MV-4-11 (cell line): ENCODE measurements at regions not wholly inside any gene's neighbourhood (a gene's known extent, or its start where the extent isn't known, plus 50 kb on each side); places are given as distances from the start of the nearest gene placed in this dataset.
"Not testable (repeated sequence)": the region's sequence is repeated elsewhere in the genome, so short reads cannot be mapped to it uniquely, and the experiment has no call there.

Experiments used
- DNase-seq: peaks from one replicate; lab custom pipeline; 2025; lab: John Stamatoyannopoulos, UW

GRCh38 chr19:32038961-32039360, 306.4 kb upstream of the ZNF507 start:
- no peak for DNase-seq

DNA sequence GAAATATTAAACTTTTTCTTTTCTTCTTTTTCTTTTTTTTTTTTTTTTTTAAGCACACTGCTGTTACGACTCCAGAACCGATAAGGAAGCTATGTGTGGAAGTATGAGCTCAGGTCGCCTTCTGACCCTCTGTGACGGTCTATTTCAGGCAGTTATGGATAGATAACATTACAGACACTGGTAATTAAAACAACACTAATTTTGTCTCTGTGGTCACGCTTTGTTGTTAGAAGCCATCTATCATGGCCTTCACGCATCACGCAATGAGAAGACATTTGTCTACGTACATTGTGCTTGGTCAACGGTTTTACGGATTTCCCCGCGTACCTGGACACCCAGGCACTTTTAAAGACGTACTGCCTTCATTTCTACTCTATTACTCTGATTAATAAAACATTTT, 306.0 kb upstream of the ZNF507 start:
- DNase-seq = no peak

DNA sequence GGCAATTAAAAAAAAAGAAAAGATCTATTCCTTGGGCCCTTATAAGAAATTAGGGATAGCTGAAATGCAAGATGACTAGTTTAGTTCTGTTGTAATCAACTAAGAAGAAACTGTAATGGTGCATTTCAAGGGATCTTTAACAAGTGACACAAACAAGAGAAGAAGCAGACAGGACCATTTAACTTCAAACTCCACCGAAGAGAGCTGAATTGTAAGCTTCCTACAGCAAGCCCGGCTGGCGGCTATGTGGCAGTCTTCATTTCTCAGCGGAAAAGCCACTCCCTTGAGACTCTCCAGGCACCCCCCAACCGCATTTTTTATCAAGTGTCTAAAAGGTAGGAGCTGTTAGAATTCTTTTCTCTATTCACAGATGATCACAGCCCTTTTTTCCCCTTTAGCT, 305.2 kb upstream of the ZNF507 start:
- no peak for DNase-seq

DNA sequence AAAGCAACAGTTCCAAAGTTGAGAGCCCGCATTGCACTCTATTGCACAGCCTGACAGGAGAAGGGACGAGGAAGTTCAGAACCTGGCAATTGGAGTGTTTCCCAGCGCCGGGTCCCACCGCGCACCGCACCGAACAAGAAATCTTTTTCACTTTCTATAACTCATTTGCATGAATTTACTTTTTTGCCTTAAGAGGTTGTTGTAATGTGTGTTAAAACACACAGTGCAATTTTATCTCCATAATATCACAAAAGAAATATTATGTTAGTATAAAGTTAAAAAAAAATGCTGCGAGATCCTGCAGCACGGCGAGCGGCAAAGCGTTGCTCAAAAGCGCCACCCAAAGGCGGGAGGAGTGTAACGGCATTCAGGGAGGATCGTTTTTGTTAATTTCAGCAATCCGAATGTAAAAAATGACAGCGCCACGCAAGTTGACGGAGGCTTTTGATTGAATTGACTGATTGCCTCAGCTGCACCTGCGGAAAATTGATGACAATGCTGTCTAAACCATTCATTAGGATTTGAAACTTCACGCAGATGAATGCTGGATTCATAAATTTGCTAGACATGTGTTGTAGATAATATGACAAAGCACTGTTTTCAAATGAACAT, 303.6 kb upstream of the ZNF507 start:
- DNase-seq = peak; percentile 42

DNA sequence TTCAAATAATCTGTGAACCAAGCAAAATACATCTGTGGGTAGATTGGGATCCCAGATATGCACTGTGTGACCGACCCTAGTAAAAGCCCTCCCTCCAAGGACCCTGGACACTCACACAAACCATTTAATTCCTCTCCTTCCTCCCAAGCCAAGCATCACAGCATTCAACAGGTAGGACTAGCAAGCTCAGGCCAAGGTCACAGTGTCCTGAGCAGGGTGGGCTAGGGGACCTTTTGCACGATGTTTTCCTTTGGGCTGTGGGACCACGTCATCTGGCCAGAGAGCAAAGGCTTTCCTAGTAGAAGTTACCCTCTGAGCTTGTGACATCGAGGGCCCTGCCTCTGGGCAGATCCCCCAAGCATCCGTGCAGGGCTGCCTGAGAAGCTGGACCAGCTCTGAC, 297.6 kb upstream of the ZNF507 start:
- DNase-seq = no peak

- no peak for DNase-seq
These were observed 292.0 kb upstream of the ZNF507 start for GRCh38 chr19:32053376-32053775.

GRCh38 chr19:32053861-32054260, 291.5 kb upstream of the ZNF507 start:
- DNase-seq = no peak

GRCh38 chr19:32058131-32058530, 287.3 kb upstream of the ZNF507 start:
- no peak for DNase-seq

GRCh38 chr19:32061315-32061714, 284.1 kb upstream of the ZNF507 start:
- DNase-seq = no peak

DNA sequence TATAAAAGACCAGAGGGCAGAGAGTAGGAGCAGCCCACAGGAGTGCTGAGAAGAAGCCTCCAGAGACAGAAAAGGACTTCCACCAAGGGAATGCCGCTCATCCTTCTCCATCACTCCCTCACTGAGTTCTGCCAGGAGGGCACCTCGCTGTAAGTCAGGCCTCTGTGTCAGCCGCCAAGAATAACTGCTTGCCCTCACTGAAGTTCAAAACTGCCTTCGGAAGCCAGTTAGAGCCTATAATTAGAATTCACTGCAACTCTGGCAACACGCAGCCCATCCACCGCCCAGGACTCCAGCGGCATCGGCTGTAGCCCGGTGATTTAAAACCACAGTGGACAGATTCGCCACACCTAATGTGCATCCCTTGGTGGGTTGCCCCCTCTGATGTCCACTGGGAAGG, 281.8 kb upstream of the ZNF507 start:
- no peak for DNase-seq

DNA sequence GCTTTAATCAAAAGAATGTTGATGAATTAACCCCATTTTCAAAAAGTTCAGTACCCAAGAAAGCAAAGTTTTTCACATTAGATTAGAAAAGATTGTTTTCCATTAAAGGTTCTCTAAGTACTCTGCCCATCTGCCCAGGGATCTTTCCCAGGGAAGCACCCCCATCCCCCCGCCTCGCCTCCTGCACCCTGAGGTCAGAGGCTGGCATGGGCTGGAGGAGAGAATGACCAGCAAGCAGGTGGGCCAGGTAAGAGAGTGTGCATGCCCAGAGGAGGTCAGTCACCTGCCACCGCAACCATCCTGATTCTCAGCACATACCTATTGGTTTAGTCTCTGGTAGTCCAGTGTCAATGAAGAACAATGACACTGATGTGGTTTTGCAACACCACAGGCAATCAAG, 279.4 kb upstream of the ZNF507 start:
- DNase-seq = no peak

GRCh38 chr19:32067685-32068084, 277.7 kb upstream of the ZNF507 start:
- no peak for DNase-seq

DNA sequence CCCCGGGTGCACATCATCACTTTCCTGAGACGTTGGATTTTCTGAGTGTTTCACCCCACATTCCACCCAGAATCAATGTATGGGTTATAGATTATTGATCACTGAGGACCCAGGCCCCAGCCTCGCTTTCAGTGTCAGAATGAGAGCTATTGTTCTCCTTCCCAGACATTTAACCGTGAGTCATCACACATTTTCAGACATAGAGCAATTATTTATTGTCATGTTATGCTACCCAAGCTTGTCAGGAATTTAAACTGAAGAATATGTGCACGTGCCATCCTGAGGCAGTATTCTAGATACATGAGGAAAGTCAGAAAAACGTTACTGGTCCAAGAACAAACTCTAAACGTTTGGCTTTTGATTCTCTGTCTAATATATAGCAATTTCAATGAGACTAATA, 276.6 kb upstream of the ZNF507 start:
- no peak for DNase-seq

DNA sequence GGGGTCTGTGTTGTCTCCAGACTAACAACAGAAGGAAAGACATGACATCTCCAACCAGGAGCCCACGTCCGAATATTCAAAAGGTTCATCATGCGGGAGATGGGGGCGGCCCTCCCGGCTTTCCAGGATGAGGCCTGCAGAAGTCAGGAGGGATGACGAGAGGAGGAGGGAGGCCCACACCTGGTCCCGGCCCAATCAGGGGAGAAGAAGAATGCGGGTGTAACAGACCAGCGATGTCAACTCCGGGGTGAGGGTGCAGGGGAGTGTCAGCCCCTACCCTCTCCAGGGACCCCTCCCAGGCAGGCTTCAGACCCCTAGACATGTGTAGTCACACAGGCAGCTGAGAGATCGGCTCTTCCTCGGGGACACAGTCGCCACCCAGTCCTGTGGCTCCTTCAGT, 275.3 kb upstream of the ZNF507 start:
- no peak for DNase-seq

GRCh38 chr19:32082028-32082427, 263.4 kb upstream of the ZNF507 start:
- no peak for DNase-seq

DNA sequence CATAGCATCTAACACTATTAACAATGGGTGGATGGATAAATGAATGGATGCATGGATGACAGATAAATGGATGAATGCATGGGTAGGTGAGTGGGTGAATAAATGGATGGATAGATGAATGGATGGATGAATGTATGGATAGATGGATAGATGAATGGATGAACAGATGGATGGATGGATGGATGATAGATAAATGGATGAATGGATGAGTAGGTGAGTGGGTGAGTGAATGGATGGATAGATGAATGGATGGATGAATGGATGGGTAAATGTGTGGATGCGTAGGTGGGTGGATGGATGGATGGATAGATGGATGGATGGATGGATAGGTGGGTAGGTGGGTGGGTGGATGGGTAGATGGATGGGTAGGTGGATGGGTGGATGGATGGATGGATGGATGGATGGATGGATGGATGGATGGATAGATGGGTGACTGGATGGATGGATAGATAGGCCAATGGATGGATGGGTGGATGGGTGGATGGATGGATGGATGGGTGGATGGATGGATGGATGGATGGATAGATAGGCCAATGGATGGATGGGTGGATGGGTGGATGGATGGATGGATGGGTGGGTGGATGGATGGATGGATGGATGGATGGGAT, 260.6 kb upstream of the ZNF507 start:
- DNase-seq = not testable (repeated sequence)

DNA sequence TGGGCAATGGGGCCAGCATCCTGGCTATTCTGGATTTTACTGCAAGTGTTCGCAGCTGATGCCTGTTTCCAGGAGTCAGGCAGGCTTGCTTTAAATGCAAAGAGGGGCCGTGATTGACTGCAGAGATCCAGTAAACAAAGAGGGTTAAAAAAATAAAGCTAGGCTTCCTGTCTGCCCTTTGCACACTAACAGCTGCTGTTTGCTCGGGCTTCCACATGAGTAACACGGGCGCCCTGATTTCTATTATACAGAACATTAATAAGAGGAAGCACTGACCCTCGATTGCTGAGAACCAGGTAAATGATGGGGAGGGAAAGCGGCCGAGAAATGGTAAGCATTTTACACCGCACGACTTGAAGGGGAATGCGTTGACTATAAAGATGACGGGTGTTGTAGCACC, 254.2 kb upstream of the ZNF507 start:
- no peak for DNase-seq

DNA sequence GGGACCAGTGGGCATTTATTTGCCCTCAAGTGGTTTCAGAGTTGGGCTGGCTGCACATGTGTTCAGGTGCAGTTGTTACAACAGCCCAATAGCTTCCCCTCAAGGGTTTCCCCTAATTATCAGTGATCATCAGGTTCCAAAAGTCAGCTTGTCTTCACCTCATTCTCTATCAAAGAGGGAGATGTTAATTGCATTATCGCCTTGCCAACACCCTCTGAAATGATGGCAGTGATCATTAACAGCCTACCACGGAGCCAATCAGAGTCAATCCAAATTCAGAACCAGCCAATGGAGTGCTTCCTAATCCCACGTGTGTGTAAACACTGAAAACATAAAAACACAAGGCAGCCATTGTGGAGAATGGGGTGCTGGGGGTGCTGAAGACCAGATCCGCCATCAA, 248.4 kb upstream of the ZNF507 start:
- no peak for DNase-seq

DNA sequence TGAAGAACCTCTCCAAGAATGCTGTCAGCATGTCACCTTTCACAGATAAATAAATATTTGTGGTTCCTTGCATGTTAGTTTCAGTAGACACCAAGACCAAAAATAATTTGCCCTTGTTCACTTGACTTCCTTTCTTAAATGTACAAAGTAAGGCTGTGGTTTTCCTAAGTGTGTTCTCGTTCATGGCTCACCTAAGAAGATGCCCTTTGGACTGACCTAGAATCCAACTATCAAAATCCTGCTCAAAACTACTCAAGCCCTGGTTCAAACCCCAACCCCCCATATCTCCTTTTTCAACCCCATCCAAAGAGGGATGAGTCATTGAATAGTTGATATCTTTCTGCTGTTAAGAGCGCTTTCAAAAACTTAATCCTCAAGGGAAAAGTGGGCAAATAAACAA, 247.8 kb upstream of the ZNF507 start:
- no peak for DNase-seq

GRCh38 chr19:32098968-32099367, 246.4 kb upstream of the ZNF507 start:
- peak; percentile 13 for DNase-seq

- DNase-seq = peak; percentile 86
These were observed 244.2 kb upstream of the ZNF507 start for GRCh38 chr19:32101206-32101605.

GRCh38 chr19:32103541-32103940, 241.9 kb upstream of the ZNF507 start:
- no peak for DNase-seq

DNA sequence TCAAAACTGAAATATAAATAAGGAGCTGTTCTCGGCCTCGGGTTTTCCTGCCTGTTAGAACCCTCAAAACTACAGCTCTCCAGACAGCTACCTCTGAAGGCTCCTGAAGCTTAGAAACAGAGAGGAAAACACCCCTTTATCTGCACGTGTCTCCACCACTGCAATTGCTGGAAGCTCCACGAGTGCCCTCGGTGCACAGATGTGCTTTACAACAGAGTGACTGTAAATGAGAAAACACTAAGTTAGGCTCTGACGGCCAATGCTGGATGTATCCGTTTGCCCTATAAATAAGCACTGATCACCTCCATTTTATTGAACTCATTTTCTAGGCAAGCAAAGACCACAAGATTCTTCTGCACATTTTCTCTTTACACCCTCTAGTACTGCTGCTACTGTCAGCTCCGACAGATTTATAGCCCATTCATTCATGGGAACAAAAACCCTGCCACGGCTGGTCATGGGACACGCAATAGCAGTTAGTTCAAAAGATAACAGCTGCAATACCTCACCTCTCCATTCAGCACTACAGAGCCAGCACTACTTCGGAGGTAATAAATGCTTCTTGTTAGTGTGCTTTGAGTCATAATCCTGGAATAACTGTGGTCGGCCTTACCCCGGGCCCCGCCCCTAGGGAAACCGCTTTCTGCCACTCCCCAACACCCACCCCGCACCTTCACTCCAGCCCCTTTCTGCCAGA, 241.1 kb upstream of the ZNF507 start:
- DNase-seq = peak; percentile 56

DNA sequence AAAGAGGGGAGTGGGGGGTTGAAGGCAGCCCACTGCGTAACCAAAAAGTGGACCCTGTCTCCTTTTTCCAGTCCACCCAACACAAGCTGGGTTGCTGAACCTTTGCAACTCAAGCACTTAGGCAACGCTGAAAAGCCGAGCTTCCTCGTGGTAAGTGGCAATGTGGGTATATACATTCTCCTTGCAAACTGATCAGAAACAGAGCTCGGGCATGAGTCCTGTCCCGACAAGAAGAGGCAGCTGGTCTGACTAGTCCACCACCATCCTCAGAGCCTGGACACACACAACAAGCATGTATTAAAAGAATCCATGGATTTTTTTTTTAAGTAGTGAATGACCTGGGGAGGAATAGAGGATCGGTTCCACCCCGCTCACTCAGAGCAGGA, 240.6 kb upstream of the ZNF507 start:
- DNase-seq = no peak
